Panc1 (cell line): ENCODE measurements at regions not wholly inside any gene's neighbourhood (a gene's known extent, or its start where the extent isn't known, plus 50 kb on each side); places are given as distances from the start of the nearest gene placed in this dataset.
"Not testable (repeated sequence)": the region's sequence is repeated elsewhere in the genome, so short reads cannot be mapped to it uniquely, and the experiment has no call there.

ENCODE experiments used
- ATAC-seq: fragments of 200-7000 bp; cut with Tn5 transposase; 2 replicates; pipeline ENCODE4 v1.9.1; 2020; ENCODE audit warnings: mild to moderate bottlenecking, moderate library complexity
- BruUV-seq: library from RNA; stranded (reverse); fragments of 400-500 nt; replicated peaks from 2 replicates; lab custom pipeline; 2021; lab: Mats Ljungman, UMichigan
- CTCF ChIA-PET: fragments of 300-600 bp; sonication (Branson Sonifier 250); formaldehyde crosslinking; loops from one replicate; lab custom pipeline; 2022; ENCODE audit warnings: antibody characterized with exemption; lab: Charles Lee
- POLR2A ChIA-PET: fragments of 300-600 bp; sonication (Branson Sonifier 250); formaldehyde crosslinking; loops from one replicate; lab custom pipeline; 2022; ENCODE audit warnings: antibody characterized with exemption; lab: Charles Lee
- DNase-seq: peaks from one replicate; pipeline ENCODE4 v3.0.0-alpha.2; 2010; ENCODE audit warnings: low read depth, low spot score
- H3K27ac ChIP-seq: 2 replicates; pipeline ENCODE4 v1.5.1; 2011; ENCODE audit warnings: mild to moderate bottlenecking, low read length, inconsistent platforms
- H3K27me3 ChIP-seq: fragments of 200-500 bp; sonication (Bioruptor generic); 2 replicates; pipeline ENCODE4 v1.6.0; 2014; ENCODE audit warnings: low read length, inconsistent platforms; ENCODE audit not compliant: control insufficient read depth, insufficient read depth
- H3K36me3 ChIP-seq: fragments of 200-500 bp; sonication (Bioruptor generic); 2 replicates; pipeline ENCODE4 v1.5.1; 2014; ENCODE audit warnings: inconsistent platforms, mild to moderate bottlenecking, low read length, moderate library complexity; ENCODE audit not compliant: control insufficient read depth, insufficient read depth
- H3K4me1 ChIP-seq: 2 replicates; pipeline ENCODE4 v1.5.1; 2011; ENCODE audit warnings: inconsistent platforms, mild to moderate bottlenecking, low read length, moderate library complexity; ENCODE audit not compliant: control insufficient read depth, insufficient read depth
- H3K4me3 ChIP-seq, 2 experiments: 2 replicates each; pipeline ENCODE4 v1.5.1; 2011 to 2012; ENCODE audit warnings: low read depth in 2 of 2, low read length in 2 of 2, mild to moderate bottlenecking in 2 of 2, inconsistent platforms in 1 of 2, moderate library complexity in 1 of 2
- H3K9me3 ChIP-seq: fragments of 200-500 bp; sonication (Bioruptor generic); 2 replicates; pipeline ENCODE4 v1.5.1; 2014; ENCODE audit warnings: low read depth, mild to moderate bottlenecking, inconsistent platforms, low read length, moderate library complexity; ENCODE audit not compliant: control insufficient read depth, insufficient read depth
- POLR2AphosphoS5 ChIP-seq: IDR thresholded peaks from 2 replicates; pipeline ENCODE4 v1.6.1; 2012; ENCODE audit warnings: mild to moderate bottlenecking, low read depth, low read length, moderate library complexity
- SIN3A ChIP-seq: IDR thresholded peaks from 2 replicates; pipeline ENCODE4 v1.6.1; 2012; ENCODE audit warnings: low read depth, mild to moderate bottlenecking, low read length, moderate library complexity, borderline replicate concordance; ENCODE audit not compliant: insufficient read depth
- TCF7L2 ChIP-seq: IDR thresholded peaks from 2 replicates; pipeline ENCODE4 v1.6.1; 2011; ENCODE audit warnings: mild to moderate bottlenecking, low read depth, low read length, inconsistent platforms
- in situ Hi-C: cut with HindIII; loops from 2 replicates; pipeline ENCODE4 v1.10.0; 2016; ENCODE audit warnings: low sequenced_read_pairs, low pct_unique_long_range_greater_than_20kb
- intact Hi-C: fragments of 100-400 bp; cut with micrococcal nuclease; formaldehyde crosslinking; loops from one replicate; pipeline ENCODE4 v1.10.0; 2022; ENCODE audit not compliant: unreplicated experiment
- TF ChIP-seq, protein P1 (sequence below): fragments of 450-650 bp; IDR thresholded peaks from 2 replicates; pipeline ENCODE4 v1.5.1; 2017; ENCODE audit warnings: mild to moderate bottlenecking
- TF ChIP-seq, protein P2 (sequence below), 2 experiments: IDR thresholded peaks; 2 replicates each; pipeline ENCODE4 v1.6.1; 2011 to 2012; ENCODE audit warnings: low read depth in 2 of 2, control low read depth in 1 of 2, low read length in 1 of 2, mild to moderate bottlenecking in 1 of 2, moderate library complexity in 1 of 2; ENCODE audit not compliant: insufficient read depth in 1 of 2

DNA sequence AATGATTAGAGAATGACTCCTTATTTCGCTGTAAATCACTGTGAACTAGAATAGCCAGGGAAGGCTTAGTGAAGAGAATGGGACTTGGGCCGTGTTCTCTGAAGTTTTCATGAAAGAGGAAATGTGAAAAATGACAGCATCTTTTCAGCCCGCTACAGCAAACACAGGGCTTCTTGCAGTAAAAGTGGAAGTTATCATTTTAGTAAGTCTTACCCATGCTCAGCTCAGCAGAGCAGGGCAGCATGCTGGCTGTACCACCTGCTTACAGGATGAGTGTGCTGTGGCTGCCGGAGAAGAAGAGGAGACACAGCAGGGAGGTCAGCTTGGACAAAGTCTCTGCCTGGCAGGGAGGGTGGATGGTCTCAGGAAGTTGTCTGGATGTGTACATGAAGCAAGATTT, 300.7 kb upstream of the DLGAP1 start:
- intact Hi-C loops: no loop called here
- H3K36me3 ChIP-seq: no peaks in the 10 kb centered on the region
- ATAC-seq (no peak), DNase-seq (no peak)
- ChIA-PET CTCF (no interaction called here), POLR2A (no interaction called here)
- H3K4me3 ChIP-seq: no peak overlapping the region
- in situ Hi-C loops: no loop called here
- H3K9me3 ChIP-seq: no peaks in the 10 kb centered on the region
- H3K4me1 ChIP-seq: no peaks in the 10 kb centered on the region
- no peaks in the 10 kb centered on the region for H3K27me3 ChIP-seq
- TF ChIP-seq TCF7L2 (no peak), POLR2AphosphoS5 (no peak), SIN3A (no peak)
- TF ChIP-seq, protein P1, sequence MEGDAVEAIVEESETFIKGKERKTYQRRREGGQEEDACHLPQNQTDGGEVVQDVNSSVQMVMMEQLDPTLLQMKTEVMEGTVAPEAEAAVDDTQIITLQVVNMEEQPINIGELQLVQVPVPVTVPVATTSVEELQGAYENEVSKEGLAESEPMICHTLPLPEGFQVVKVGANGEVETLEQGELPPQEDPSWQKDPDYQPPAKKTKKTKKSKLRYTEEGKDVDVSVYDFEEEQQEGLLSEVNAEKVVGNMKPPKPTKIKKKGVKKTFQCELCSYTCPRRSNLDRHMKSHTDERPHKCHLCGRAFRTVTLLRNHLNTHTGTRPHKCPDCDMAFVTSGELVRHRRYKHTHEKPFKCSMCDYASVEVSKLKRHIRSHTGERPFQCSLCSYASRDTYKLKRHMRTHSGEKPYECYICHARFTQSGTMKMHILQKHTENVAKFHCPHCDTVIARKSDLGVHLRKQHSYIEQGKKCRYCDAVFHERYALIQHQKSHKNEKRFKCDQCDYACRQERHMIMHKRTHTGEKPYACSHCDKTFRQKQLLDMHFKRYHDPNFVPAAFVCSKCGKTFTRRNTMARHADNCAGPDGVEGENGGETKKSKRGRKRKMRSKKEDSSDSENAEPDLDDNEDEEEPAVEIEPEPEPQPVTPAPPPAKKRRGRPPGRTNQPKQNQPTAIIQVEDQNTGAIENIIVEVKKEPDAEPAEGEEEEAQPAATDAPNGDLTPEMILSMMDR: no peak
- TF ChIP-seq, protein P2, sequence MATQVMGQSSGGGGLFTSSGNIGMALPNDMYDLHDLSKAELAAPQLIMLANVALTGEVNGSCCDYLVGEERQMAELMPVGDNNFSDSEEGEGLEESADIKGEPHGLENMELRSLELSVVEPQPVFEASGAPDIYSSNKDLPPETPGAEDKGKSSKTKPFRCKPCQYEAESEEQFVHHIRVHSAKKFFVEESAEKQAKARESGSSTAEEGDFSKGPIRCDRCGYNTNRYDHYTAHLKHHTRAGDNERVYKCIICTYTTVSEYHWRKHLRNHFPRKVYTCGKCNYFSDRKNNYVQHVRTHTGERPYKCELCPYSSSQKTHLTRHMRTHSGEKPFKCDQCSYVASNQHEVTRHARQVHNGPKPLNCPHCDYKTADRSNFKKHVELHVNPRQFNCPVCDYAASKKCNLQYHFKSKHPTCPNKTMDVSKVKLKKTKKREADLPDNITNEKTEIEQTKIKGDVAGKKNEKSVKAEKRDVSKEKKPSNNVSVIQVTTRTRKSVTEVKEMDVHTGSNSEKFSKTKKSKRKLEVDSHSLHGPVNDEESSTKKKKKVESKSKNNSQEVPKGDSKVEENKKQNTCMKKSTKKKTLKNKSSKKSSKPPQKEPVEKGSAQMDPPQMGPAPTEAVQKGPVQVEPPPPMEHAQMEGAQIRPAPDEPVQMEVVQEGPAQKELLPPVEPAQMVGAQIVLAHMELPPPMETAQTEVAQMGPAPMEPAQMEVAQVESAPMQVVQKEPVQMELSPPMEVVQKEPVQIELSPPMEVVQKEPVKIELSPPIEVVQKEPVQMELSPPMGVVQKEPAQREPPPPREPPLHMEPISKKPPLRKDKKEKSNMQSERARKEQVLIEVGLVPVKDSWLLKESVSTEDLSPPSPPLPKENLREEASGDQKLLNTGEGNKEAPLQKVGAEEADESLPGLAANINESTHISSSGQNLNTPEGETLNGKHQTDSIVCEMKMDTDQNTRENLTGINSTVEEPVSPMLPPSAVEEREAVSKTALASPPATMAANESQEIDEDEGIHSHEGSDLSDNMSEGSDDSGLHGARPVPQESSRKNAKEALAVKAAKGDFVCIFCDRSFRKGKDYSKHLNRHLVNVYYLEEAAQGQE (IDR thresholded peaks at IDR 0.05; ENCODE audit: insufficient read depth in 1 of 2, low read depth in 2 of 2, low read length in 1 of 2): no peak
- no TSS peak for BruUV-seq
- H3K27ac ChIP-seq: no peak overlapping the region

GRCh38 chr18:4753151-4753550, 298.0 kb upstream of the DLGAP1 start:
- H3K9me3 ChIP-seq, POLR2A ChIA-PET, ATAC-seq, H3K27me3 ChIP-seq, DNase-seq, in situ Hi-C loops, H3K27ac ChIP-seq, CTCF ChIA-PET, H3K4me3 ChIP-seq, H3K4me1 ChIP-seq, H3K36me3 ChIP-seq, BruUV-seq, intact Hi-C loops: not testable (repeated sequence)

DNA sequence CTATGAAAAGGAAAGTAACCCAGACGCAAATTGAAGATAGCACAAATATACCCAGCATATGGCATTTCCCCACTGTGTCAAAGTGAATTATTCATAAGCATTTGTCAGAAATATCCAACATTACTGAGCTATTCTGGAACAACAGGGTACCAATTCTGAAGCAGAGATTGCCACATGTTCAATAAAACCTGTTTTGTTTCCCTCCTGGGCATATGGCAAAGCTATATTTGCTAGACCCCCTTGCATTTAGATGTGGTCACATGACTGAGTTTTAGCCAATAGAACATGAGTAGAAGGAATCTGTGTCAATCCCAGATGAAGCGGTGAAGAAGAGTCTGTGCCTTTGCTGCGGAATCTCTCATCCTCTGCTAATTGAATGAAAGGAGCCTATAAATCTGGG, 296.4 kb upstream of the DLGAP1 start:
- intact Hi-C loops (no loop called here), in situ Hi-C loops (no loop called here)
- Histone ChIP-seq H3K9me3 (no peaks in the 10 kb centered on the region), H3K36me3 (no peaks in the 10 kb centered on the region), H3K27ac (no peak overlapping the region), H3K4me3 (no peak overlapping the region), H3K4me1 (no peaks in the 10 kb centered on the region), H3K27me3 (no peaks in the 10 kb centered on the region)
- BruUV-seq: no TSS peak
- ChIA-PET POLR2A (no interaction called here), CTCF (no interaction called here)
- ATAC-seq (no peak), DNase-seq (no peak)
- no peak for TF ChIP-seq POLR2AphosphoS5
- TF ChIP-seq, protein P1: no peak
- TF ChIP-seq SIN3A: no peak
- TF ChIP-seq, protein P2 (IDR thresholded peaks at IDR 0.05; ENCODE audit: insufficient read depth in 1 of 2, low read depth in 2 of 2, low read length in 1 of 2): no peak
- no peak for TF ChIP-seq TCF7L2
